IMR-90 (cell line): ENCODE measurements at regions not wholly inside any gene's neighbourhood (a gene's known extent, or its start where the extent isn't known, plus 50 kb on each side); places are given as distances from the start of the nearest gene placed in this dataset.
"Not testable (repeated sequence)": the region's sequence is repeated elsewhere in the genome, so short reads cannot be mapped to it uniquely, and the experiment has no call there.

Experiments used
- ATAC-seq: fragments of 200-7000 bp; cut with Tn5 transposase; 2 replicates; pipeline ENCODE4 v1.9.1; 2020; ENCODE audit warnings: low read depth, mild to moderate bottlenecking, moderate library complexity
- BruUV-seq: library from RNA; stranded (reverse); fragments of 400-500 nt; replicated peaks from 2 replicates; lab custom pipeline; 2021; lab: Mats Ljungman, UMichigan
- CTCF ChIA-PET: fragments of 300-600 bp; formaldehyde crosslinking; extraction: SDS; loops from one replicate; lab custom pipeline; 2021; ENCODE audit warnings: antibody characterized with exemption; lab: Yijun Ruan, JAX
- POLR2A ChIA-PET: fragments of 300-600 bp; sonication (Branson Sonifier 250); formaldehyde crosslinking; loops from one replicate; lab custom pipeline; 2022; ENCODE audit warnings: antibody characterized with exemption; ENCODE audit not compliant: unreplicated experiment; lab: Charles Lee
- DNase-seq: peaks from one replicate; pipeline ENCODE4 v3.0.0; 2013
- H2AFZ ChIP-seq: replicated peaks from 2 replicates; pipeline ENCODE3; 2013; ENCODE audit warnings: low read length, mild to moderate bottlenecking; ENCODE audit not compliant: poor library complexity
- H2AK5ac ChIP-seq: 2 replicates; pipeline ENCODE4 v1.6.1; 2013; ENCODE audit warnings: low read depth, low read length, inconsistent platforms
- H2AK9ac ChIP-seq: replicated peaks from 2 replicates; pipeline ENCODE3; 2013; ENCODE audit warnings: mild to moderate bottlenecking, low read depth, low read length, moderate library complexity; ENCODE audit not compliant: poor library complexity
- H2BK120ac ChIP-seq: 2 replicates; pipeline ENCODE4 v1.6.1; 2013; ENCODE audit warnings: low read depth, low read length, inconsistent platforms
- H2BK15ac ChIP-seq: 3 replicates; pipeline ENCODE4 v1.6.1; 2013; ENCODE audit warnings: low read depth, low read length, inconsistent platforms
- H2BK20ac ChIP-seq: 2 replicates; pipeline ENCODE4 v1.6.1; 2013; ENCODE audit warnings: low read depth, mild to moderate bottlenecking, inconsistent platforms, low read length, moderate library complexity
- H2BK5ac ChIP-seq: 2 replicates; pipeline ENCODE4 v1.6.1; 2013; ENCODE audit warnings: mild to moderate bottlenecking, low read depth, low read length, inconsistent platforms; ENCODE audit not compliant: poor library complexity, severe bottlenecking
- H3K14ac ChIP-seq: replicated peaks from 2 replicates; pipeline ENCODE4 v1.6.1; 2013; ENCODE audit warnings: low read depth, low read length, inconsistent platforms
- H3K18ac ChIP-seq: 2 replicates; pipeline ENCODE4 v1.6.1; 2013; ENCODE audit warnings: low read depth, low read length, control low read depth
- H3K23ac ChIP-seq: 2 replicates; pipeline ENCODE4 v1.6.1; 2013; ENCODE audit warnings: low read depth, low read length, inconsistent platforms
- H3K27ac ChIP-seq: 2 replicates; pipeline ENCODE4 v1.5.1; 2013; ENCODE audit warnings: mild to moderate bottlenecking, control low read depth, low read length; ENCODE audit not compliant: insufficient read depth
- H3K27me3 ChIP-seq: 2 replicates; pipeline ENCODE4 v1.6.1; 2013; ENCODE audit warnings: low read length; ENCODE audit not compliant: control insufficient read depth, insufficient read depth
- H3K36me3 ChIP-seq: 2 replicates; pipeline ENCODE4 v1.6.1; 2013; ENCODE audit warnings: low read length, mixed read lengths; ENCODE audit not compliant: control insufficient read depth, insufficient read depth
- H3K4ac ChIP-seq: 2 replicates; pipeline ENCODE4 v1.6.1; 2013; ENCODE audit warnings: low read depth, low read length, inconsistent platforms
- H3K4me1 ChIP-seq: 2 replicates; pipeline ENCODE4 v1.6.1; 2013; ENCODE audit warnings: low read length, mixed read lengths; ENCODE audit not compliant: control insufficient read depth, insufficient read depth
- H3K4me2 ChIP-seq: 2 replicates; pipeline ENCODE4 v1.6.1; 2013; ENCODE audit warnings: low read depth, mild to moderate bottlenecking, control low read depth, low read length, moderate library complexity
- H3K4me3 ChIP-seq: 2 replicates; pipeline ENCODE4 v1.5.1; 2013; ENCODE audit warnings: low read depth, mild to moderate bottlenecking, control low read depth, low read length, moderate library complexity; ENCODE audit not compliant: insufficient read depth
- H3K56ac ChIP-seq: 2 replicates; pipeline ENCODE4 v1.6.1; 2013; ENCODE audit warnings: low read length, inconsistent platforms; ENCODE audit not compliant: insufficient read depth; ENCODE audit errors: extremely low read depth
- H3K79me1 ChIP-seq, 2 experiments: 2 replicates each; pipeline ENCODE4 v1.6.1; 2013; ENCODE audit warnings: low read length in 2 of 2, inconsistent platforms in 1 of 2, low read depth in 1 of 2
- H3K9ac ChIP-seq: 2 replicates; pipeline ENCODE4 v1.6.1; 2013; ENCODE audit warnings: low read depth, low read length, control low read depth
- H3K9me1 ChIP-seq: 2 replicates; pipeline ENCODE4 v1.6.1; 2013; ENCODE audit warnings: low read length, inconsistent platforms; ENCODE audit not compliant: insufficient read depth
- H3K9me3 ChIP-seq: 2 replicates; pipeline ENCODE4 v1.6.1; 2013; ENCODE audit warnings: low read length; ENCODE audit not compliant: control insufficient read depth, insufficient read depth
- H4K20me1 ChIP-seq: 2 replicates; pipeline ENCODE4 v1.6.1; 2013; ENCODE audit warnings: low read length, inconsistent platforms; ENCODE audit not compliant: insufficient read depth
- H4K5ac ChIP-seq: 2 replicates; pipeline ENCODE4 v1.6.1; 2013; ENCODE audit warnings: mild to moderate bottlenecking, low read depth, low read length, control low read depth
- H4K8ac ChIP-seq, 2 experiments: 2 replicates each; pipeline ENCODE4 v1.6.1; 2013; ENCODE audit warnings: low read depth in 2 of 2, low read length in 2 of 2, control low read depth in 1 of 2, inconsistent platforms in 1 of 2
- H4K91ac ChIP-seq: 2 replicates; pipeline ENCODE4 v1.6.1; 2013; ENCODE audit warnings: low read depth, low read length, inconsistent platforms; ENCODE audit not compliant: insufficient read depth
- WGBS, 2 experiments: methylation state at CpG; one replicate each; pipeline versions ENCODE4 v1.1.5 to v1.1.7; 2013; ENCODE audit warnings: missing lambda C conversion rate in 2 of 2; ENCODE audit not compliant: insufficient read length in 1 of 2; ENCODE audit errors: extremely low coverage in 2 of 2; 5-methylcytosine and 5-hydroxymethylcytosine counted together
- dilution Hi-C: fragments of 300-500 bp; cut with HindIII; formaldehyde crosslinking; loops from one replicate; pipeline ENCODE4 v1.14.3; 2018; ENCODE audit warnings: low sequenced_read_pairs; ENCODE audit not compliant: unreplicated experiment
- in situ Hi-C: fragments of 300-500 bp; cut with MboI; formaldehyde crosslinking; loops from 3 replicates; pipeline ENCODE4 v1.14.3; 2019; ENCODE audit warnings: low sequenced_read_pairs, inconsistent platforms, mixed read lengths
- intact Hi-C: fragments of 100-400 bp; cut with micrococcal nuclease; formaldehyde crosslinking; loops from 2 replicates; pipeline ENCODE4 v1.10.0; 2022

GRCh38 chr6:51202653-51203052 lies 384.0 kb downstream of the TFAP2B start:
- H3K27ac ChIP-seq, DNase-seq, H2AFZ ChIP-seq, H4K20me1 ChIP-seq, H3K18ac ChIP-seq, CTCF ChIA-PET, POLR2A ChIA-PET, BruUV-seq, H4K5ac ChIP-seq, H3K9me3 ChIP-seq, H3K4me3 ChIP-seq, H2BK120ac ChIP-seq, H3K36me3 ChIP-seq, H2AK9ac ChIP-seq, H3K27me3 ChIP-seq, H4K8ac ChIP-seq, H3K14ac ChIP-seq, H3K4ac ChIP-seq, H2BK20ac ChIP-seq, H2BK5ac ChIP-seq, H3K23ac ChIP-seq, H3K9me1 ChIP-seq, dilution Hi-C loops, H4K91ac ChIP-seq, H3K4me1 ChIP-seq, ATAC-seq, H2BK15ac ChIP-seq, H3K79me1 ChIP-seq, in situ Hi-C loops, intact Hi-C loops, H3K9ac ChIP-seq, H2AK5ac ChIP-seq, H3K56ac ChIP-seq, H3K4me2 ChIP-seq: not testable (repeated sequence)
- WGBS, 2 experiments: no CpG with 5 or more reads among the region's 13 CpGs
